ENCODE measurements at regions not wholly inside any gene's neighbourhood (a gene's known extent, or its start where the extent isn't known, plus 50 kb on each side); places are given as distances from the start of the nearest gene placed in this dataset.
"Not testable (repeated sequence)": the region's sequence is repeated elsewhere in the genome, so short reads cannot be mapped to it uniquely, and the experiment has no call there.

DNA sequence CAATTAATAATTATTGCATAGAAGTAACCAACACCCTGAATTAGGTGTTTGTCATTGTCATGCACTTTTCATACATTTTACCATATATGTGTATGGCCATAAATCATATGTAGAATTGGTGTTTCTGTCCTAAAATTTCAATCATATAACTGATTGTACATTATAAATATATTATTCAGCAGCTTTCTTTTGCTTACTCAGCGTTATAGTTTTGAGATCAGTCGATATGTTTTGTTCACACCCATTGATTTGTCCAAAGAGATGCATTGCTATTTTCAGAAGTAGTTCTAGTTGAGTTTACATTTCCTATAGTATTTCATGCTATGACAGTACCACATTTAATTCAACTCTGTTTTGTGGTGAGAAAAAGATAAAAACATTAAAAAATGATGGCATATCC is 50.5 kb upstream of the PARP4 start:
- DNase-seq (ENCODE audit: low read depth): no peak

- DNase-seq (ENCODE audit: low read depth): not testable (repeated sequence)
Observed at GRCh38 chr13:24563971-24564370, 51.4 kb upstream of the PARP4 start.

- no peak for DNase-seq (ENCODE audit: low read depth)
Observed at GRCh38 chr13:24564881-24565280, 52.3 kb upstream of the PARP4 start.

DNA sequence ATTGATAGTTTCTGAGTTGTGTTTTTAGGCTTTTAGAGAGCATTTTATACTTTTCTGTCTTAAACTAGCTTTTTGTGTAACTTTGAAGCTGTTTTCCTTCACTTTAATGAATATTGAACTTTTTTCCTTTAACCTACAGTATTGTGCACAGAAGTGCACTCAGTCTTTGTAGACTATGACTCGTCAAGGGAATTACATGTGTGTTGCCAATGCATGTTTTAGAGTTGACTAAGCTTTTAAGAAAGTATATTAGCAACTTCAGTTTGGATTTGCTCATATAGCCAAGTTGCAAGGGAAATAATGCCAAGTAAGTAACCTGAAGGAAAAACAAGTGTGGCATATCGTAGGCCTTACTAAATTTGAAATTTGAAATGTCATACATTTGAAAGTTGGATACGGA is 55.0 kb upstream of the PARP4 start:
- DNase-seq (ENCODE audit: low read depth): not testable (repeated sequence)

DNA sequence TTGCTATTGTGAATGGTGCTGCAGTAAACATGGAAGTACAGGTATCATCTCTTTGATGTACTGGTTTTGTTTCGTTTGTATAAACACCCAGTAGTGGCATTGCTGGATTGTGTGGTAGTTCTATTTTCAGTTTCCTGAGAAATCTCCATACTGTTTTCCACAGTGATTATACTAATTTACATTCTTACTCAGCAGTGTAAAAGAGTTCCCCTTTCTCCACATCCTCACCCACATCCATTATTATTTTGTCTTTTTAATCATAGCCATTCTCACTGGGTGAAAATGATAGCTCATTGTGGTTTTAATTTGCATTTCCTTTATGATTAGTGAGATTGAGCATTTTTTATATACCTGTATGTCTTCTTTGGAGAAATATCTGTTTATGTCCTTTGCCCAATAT is 62.3 kb upstream of the PARP4 start:
- no peak for DNase-seq (ENCODE audit: low read depth)

- not testable (repeated sequence) for DNase-seq (ENCODE audit: low read depth)
Observed at GRCh38 chr13:24580315-24580714, 67.7 kb upstream of the PARP4 start.

DNA sequence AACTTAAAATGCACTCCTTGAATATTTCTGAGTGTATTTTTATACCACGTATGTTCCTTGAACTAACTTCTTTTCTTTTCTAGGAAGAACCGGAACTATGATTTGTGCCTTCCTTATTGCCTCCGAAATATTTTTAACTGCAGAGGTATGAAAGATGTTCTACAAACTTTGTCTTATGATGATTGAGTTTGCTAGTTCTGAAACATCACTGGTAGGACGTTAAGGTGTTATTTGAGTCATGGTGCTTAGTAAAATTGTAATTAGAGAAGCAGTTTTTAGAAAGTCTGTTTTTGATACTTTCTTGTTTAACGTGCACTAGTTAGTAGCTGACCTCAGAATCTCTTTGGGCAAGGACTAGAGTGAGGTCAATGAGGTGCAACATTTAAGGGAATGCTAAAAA is 69.0 kb upstream of the PARP4 start:
- not testable (repeated sequence) for DNase-seq (ENCODE audit: low read depth)

GRCh38 chr13:24591697-24592096 is 79.1 kb upstream of the PARP4 start:
- DNase-seq (ENCODE audit: low read depth): not testable (repeated sequence)

DNA sequence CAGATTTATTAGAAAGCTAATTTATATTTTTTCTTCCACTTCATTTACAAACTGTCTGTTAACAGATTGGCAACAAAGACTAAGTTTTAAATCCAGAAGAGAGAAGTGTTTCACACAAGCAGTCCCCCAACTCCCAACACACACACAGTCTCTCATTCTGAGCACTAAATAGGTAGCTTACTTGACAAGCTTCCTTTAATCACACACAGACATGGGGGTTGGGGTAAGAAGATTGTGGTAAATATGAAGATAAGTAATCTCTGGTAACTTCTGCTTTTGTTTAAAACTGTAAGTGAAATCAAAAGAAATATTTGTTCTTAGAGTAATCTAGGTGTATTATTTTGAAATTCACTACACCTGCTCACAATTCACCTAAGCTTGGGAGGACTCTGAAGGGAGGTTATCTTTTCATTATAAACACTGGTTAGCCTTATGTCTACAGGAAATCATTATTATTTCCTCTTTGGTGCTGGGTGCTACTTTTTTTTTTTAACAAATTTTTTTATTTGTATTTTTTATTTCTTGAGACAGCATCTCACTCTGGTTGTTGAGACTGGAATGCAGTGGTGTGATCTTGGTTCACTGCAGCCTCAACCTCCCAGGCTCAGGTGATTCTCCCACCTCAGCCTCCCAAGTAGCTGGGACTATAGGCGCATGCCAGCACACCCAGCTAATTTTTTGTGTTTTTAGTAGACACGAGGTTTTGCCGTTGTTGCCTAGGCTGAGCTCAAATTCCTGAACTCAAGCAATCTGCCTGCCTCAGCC is 82.1 kb upstream of the ATP12A start:
- DNase-seq (ENCODE audit: low read depth): not testable (repeated sequence)

DNA sequence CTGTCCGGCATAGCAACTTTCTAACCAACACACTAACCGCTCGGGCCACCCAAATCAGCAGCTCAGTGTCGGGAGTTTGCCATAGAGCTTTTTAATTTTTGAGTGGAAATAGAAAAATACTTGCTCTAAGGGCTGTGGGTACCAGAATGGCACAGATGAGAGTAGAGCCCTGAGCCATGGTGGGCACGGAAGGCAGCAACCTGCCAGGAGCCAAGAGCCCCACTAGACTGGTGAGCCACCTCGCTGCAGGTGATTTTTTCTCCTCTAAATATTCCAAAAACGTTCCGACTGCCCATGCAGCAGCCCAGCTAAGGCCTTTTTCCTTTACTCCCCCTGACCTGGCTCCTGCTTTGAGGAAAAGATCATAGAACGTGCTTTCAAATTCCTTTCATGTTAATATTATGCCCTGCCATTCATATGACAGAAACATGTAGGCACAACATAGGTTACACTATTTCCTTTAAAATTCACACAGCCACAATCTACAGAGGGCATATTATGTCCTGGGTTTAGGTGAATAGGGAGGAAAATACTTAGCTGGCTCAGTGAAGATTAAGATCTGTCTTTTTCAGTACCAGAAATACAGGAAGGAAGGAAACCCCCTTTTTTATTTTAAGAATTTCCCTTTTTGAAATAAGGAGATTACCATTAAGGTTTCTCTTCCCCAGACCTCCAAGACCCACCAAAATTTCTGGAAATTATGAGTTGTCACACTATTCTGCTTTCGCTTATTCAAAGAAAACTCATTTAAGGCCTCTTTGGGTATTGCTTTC is 81.0 kb upstream of the ATP12A start:
- not testable (repeated sequence) for DNase-seq (ENCODE audit: low read depth)

GRCh38 chr13:24605923-24606372 is 74.3 kb upstream of the ATP12A start:
- DNase-seq (ENCODE audit: low read depth): no peak

GRCh38 chr13:24606486-24607170 is 73.6 kb upstream of the ATP12A start:
- no peak for DNase-seq (ENCODE audit: low read depth)

DNA sequence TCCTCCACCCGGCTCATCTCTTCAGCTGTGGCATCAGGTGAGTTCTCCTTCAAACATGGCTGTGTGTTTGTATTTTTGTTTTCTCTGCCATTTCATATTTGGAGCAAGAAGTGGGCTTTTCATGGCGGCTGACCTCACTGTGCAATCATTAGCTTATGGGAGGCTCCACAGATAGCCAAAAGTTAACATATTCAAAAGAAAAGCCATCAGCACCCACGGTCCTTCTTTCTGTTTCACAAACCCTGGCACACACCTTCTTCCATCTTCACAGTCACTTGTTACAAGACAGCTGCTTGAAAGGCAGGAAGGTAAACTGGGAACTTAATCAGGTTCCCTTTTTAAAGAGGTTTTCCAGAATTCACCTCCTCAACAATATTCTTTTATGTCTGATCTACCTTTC is 69.3 kb upstream of the ATP12A start:
- no peak for DNase-seq (ENCODE audit: low read depth)

GRCh38 chr13:24612726-24613125 is 67.5 kb upstream of the ATP12A start:
- no peak for DNase-seq (ENCODE audit: low read depth)

GRCh38 chr13:24613128-24613527 is 67.1 kb upstream of the ATP12A start:
- no peak for DNase-seq (ENCODE audit: low read depth)

DNA sequence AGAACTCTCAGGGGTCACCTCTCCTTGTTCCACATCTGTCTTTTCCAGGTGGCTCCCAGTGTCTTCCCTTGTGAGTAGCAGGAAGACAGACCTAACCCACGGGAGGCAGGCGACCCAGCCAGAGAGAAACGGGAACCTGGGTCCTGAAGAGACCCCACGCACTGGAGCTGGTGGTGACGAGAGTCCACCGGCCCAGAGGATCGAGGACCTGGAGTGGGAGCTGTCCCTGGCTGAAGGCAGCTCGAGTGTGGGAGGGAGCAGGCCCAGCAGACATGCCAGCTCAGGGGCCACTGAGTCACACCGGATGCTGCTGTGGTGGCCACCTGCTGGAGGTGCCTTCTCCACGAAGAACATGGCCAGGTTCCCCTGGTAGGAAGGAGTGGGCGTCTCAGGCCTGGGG is 66.5 kb upstream of the ATP12A start:
- DNase-seq (ENCODE audit: low read depth): no peak

GRCh38 chr13:24614306-24615080 is 65.7 kb upstream of the ATP12A start:
- no peak for DNase-seq (ENCODE audit: low read depth)

DNA sequence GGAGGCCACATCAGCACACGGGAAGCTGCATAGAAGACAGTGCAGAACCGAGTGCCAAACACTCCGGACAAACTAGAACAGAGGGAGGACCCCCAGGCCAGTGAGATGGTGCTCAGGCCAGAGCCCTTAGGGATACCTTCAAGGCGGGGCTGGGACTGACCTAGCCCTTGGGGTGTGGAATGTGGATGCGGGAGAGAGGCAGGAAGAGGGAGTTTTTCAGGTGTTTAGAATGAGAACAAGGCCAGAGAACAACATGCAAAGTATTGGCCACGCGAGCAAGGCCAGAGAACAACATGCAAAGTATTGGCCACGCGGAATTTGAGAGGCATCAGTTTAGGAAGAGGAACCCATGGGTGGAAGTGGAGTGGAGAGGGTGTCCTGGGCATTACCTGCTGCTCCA is 65.1 kb upstream of the ATP12A start:
- DNase-seq (ENCODE audit: low read depth): no peak

DNA sequence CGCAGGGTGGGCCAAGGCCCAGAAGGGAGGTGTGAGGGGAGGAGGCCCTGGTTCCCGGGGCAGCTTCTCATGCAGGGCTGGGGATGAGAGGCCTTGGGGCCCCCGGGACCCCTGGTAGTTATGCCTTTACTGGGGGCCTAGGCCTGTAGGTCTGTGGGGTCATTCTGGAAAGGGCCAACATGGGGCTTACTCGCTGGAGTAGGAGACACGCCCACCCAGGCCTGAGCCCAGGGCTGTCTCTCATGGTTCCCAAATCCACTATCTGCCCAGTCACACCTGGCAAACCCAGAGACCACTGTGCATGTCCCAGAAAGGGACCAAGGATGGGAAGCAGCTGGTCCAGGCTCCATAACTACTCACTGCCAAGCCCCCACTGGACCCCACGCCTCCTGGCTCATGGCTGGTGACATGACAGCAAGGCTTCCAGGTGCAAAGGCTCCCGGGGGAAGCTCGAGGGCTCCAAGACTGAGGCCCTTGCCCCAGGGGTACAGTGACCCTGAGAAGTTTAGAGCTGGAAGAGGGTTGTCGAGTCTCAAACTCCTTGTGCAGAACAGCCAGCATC is 64.2 kb upstream of the ATP12A start:
- no peak for DNase-seq (ENCODE audit: low read depth)

DNA sequence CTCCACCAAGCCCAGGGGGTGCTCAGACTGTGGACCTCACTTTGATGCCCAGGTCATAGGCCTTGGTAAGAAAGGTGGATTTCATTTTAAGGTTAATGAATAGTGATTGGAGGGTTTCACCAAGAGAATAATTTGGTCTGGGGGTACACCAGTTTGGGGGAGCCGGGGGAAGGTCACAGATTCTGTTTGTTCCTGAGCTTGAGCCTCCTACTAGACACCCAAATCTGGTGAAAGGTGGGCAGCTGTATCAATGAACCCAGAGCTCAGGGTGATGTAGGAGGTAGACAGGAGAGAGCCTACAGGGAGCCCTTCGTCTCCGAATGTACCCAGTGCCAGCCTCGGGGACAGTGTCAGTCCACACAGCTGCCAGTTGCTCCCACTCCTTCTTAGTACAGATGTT is 63.7 kb upstream of the ATP12A start:
- no peak for DNase-seq (ENCODE audit: low read depth)

DNA sequence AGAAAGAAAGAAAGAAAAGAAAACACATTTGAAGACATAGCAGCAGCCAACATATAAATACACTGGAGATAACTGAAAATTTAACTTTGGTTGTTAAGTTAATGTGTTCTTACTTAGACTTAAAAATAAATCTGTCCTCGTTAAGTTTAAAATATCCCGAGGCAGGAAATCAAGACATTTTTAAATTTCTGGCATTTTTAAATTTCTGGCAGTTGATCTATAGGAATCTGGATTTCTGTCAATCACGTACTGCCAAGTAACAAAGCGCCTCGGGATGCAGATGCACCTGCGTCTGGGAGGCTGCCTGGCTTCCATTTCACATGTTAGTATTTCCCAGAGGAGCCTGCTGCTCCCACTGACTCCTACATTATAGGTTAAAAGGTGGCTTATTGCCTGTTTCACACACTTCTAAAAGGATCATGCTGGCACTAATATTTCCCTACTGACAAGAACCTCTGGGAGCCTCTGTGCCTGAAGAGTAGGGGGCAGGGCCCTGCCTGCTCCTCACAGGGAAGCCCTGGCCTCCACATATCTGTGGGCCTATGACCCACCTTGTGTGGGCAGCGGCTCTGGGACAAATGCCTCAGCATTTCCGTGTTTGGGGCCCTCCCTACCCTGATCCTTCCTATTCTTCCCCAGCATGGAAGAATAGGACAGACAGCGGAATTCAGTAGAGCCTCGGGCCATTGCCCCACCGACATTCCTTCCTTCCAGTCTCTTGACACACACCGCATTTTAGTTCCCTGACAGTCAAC is 62.8 kb upstream of the ATP12A start:
- DNase-seq (ENCODE audit: low read depth): no peak
